ENCODE measurements at regions not wholly inside any gene's neighbourhood (a gene's known extent, or its start where the extent isn't known, plus 50 kb on each side); places are given as distances from the start of the nearest gene placed in this dataset.
"Not testable (repeated sequence)": the region's sequence is repeated elsewhere in the genome, so short reads cannot be mapped to it uniquely, and the experiment has no call there.

- not testable (repeated sequence) for DNase-seq (ENCODE audit: low read depth)
These were observed 814.8 kb upstream of the CITED2 start for GRCh38 chr6:140189263-140189662.

- DNase-seq (ENCODE audit: low read depth): no peak
These were observed 811.5 kb upstream of the CITED2 start for GRCh38 chr6:140185991-140186390.

- no peak for DNase-seq (ENCODE audit: low read depth)
These were observed 809.4 kb upstream of the CITED2 start for GRCh38 chr6:140183881-140184280.

- no peak for DNase-seq (ENCODE audit: low read depth)
These were observed 808.4 kb upstream of the CITED2 start for GRCh38 chr6:140182821-140183220.

- DNase-seq (ENCODE audit: low read depth): no peak
These were observed 807.4 kb upstream of the CITED2 start for GRCh38 chr6:140181876-140182275.

GRCh38 chr6:140180306-140180705, 805.9 kb upstream of the CITED2 start:
- DNase-seq (ENCODE audit: low read depth): no peak

GRCh38 chr6:140178935-140179334, 804.5 kb upstream of the CITED2 start:
- no peak for DNase-seq (ENCODE audit: low read depth)

GRCh38 chr6:140178520-140178919, 804.1 kb upstream of the CITED2 start:
- DNase-seq (ENCODE audit: low read depth): no peak

GRCh38 chr6:140176306-140176705, 801.9 kb upstream of the CITED2 start:
- DNase-seq (ENCODE audit: low read depth): no peak

- no peak for DNase-seq (ENCODE audit: low read depth)
These were observed 801.0 kb upstream of the CITED2 start for GRCh38 chr6:140175486-140175885.

- no peak for DNase-seq (ENCODE audit: low read depth)
These were observed 800.1 kb upstream of the CITED2 start for GRCh38 chr6:140174524-140174923.

- no peak for DNase-seq (ENCODE audit: low read depth)
These were observed 793.9 kb upstream of the CITED2 start for GRCh38 chr6:140168365-140168764.

GRCh38 chr6:140160909-140161308, 786.5 kb upstream of the CITED2 start:
- DNase-seq (ENCODE audit: low read depth): no peak

- no peak for DNase-seq (ENCODE audit: low read depth)
These were observed 786.0 kb upstream of the CITED2 start for GRCh38 chr6:140160494-140160893.

- DNase-seq (ENCODE audit: low read depth): no peak
These were observed 781.7 kb upstream of the CITED2 start for GRCh38 chr6:140156131-140156530.

- DNase-seq (ENCODE audit: low read depth): no peak
These were observed 781.1 kb upstream of the CITED2 start for GRCh38 chr6:140155451-140156126.

- no peak for DNase-seq (ENCODE audit: low read depth)
These were observed 779.3 kb upstream of the CITED2 start for GRCh38 chr6:140153703-140154102.

- not testable (repeated sequence) for DNase-seq (ENCODE audit: low read depth)
These were observed 773.7 kb upstream of the CITED2 start for GRCh38 chr6:140147825-140148814.

GRCh38 chr6:140140891-140141290, 766.4 kb upstream of the CITED2 start:
- no peak for DNase-seq (ENCODE audit: low read depth)

- DNase-seq (ENCODE audit: low read depth): no peak
These were observed 764.0 kb upstream of the CITED2 start for GRCh38 chr6:140138311-140139010.

GRCh38 chr6:140134224-140134623, 759.8 kb upstream of the CITED2 start:
- DNase-seq (ENCODE audit: low read depth): no peak

GRCh38 chr6:140130074-140130473, 755.6 kb upstream of the CITED2 start:
- no peak for DNase-seq (ENCODE audit: low read depth)

GRCh38 chr6:140124498-140124897, 750.0 kb upstream of the CITED2 start:
- no peak for DNase-seq (ENCODE audit: low read depth)
